ENCODE measurements at regions not wholly inside any gene's neighbourhood (a gene's known extent, or its start where the extent isn't known, plus 50 kb on each side); places are given as distances from the start of the nearest gene placed in this dataset.
"Not testable (repeated sequence)": the region's sequence is repeated elsewhere in the genome, so short reads cannot be mapped to it uniquely, and the experiment has no call there.

DNA sequence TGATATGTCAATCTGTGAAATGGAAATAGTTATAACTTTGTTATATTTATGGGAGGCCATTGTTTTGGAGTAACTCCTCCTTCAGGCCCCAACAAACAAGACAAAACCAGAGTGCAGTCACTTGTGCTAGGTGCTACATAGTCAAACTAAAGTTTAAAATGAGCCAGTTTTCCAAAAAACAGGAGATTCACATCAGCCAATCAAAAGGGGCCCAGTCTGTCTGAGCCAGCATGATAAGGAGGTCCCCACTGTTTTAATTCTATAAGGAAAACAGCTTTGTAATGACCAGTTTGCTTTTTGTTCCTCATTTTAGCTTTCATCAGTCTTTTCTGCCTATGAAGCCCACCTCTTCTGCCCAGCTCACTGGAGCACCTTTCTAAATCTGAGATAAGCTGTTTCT, 94.7 kb upstream of the SLC7A14 start:
- no peak overlapping the region for H3K4me3 ChIP-seq
- TF ChIP-seq, protein P1, sequence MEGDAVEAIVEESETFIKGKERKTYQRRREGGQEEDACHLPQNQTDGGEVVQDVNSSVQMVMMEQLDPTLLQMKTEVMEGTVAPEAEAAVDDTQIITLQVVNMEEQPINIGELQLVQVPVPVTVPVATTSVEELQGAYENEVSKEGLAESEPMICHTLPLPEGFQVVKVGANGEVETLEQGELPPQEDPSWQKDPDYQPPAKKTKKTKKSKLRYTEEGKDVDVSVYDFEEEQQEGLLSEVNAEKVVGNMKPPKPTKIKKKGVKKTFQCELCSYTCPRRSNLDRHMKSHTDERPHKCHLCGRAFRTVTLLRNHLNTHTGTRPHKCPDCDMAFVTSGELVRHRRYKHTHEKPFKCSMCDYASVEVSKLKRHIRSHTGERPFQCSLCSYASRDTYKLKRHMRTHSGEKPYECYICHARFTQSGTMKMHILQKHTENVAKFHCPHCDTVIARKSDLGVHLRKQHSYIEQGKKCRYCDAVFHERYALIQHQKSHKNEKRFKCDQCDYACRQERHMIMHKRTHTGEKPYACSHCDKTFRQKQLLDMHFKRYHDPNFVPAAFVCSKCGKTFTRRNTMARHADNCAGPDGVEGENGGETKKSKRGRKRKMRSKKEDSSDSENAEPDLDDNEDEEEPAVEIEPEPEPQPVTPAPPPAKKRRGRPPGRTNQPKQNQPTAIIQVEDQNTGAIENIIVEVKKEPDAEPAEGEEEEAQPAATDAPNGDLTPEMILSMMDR (IDR thresholded peaks at IDR 0.05), result no peak
- intact Hi-C loops (cut with DNase I), result no loop called here
- DNase-seq, result no peak
- no peaks in the 10 kb centered on the region for H3K9me3 ChIP-seq
- no peaks in the 10 kb centered on the region for H3K36me3 ChIP-seq
- no peaks in the 10 kb centered on the region for H3K27me3 ChIP-seq
- H3K4me1 ChIP-seq, result no peaks in the 10 kb centered on the region
- H3K27ac ChIP-seq, result no peak overlapping the region
- no peak for ATAC-seq

DNA sequence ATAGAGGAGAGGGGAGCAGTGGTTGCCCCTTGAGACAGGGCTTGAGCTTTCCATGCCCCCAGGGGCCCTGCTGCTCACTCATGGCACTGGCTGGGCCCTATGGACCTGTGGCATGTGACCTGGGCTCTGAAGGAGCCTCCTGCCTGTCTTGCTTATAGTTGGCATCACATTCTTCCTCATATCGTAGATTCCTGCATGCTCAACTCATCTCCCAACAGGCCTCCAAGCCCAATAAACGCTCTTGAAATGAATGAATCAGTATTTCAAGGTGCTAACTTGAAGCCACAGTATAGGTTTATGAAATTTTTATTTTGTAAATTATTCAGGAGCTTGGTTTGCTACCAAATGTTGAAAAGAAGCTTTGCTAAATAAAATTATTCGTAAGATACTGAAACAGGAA, 93.3 kb upstream of the SLC7A14 start:
- intact Hi-C loops (cut with DNase I), result no loop called here
- no peaks in the 10 kb centered on the region for H3K27me3 ChIP-seq
- TF ChIP-seq, protein P1 (IDR thresholded peaks at IDR 0.05), result no peak
- DNase-seq, result no peak
- ATAC-seq, result no peak
- H3K36me3 ChIP-seq, result no peaks in the 10 kb centered on the region
- no peaks in the 10 kb centered on the region for H3K4me1 ChIP-seq
- H3K27ac ChIP-seq, result no peak overlapping the region
- H3K4me3 ChIP-seq, result no peak overlapping the region
- no peaks in the 10 kb centered on the region for H3K9me3 ChIP-seq

DNA sequence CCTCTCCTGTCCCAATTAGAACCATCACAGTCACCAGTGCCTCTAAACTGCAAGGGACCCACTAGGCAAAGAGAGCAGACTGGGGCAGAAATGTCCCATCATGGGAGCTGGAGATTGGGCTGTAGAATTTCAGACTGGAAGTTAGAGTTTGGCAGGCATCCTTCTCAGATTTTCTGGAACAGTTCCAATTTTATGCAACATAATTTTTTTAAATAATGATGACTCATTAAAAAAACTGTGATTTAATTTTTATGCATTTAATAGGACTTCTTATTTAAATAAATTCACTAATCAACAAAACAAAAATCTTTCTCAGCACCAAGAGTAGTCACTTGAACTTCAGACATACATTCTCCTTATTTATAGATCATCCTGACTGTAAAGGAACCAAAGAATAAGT, 84.6 kb upstream of the SLC7A14 start:
- DNase-seq, result no peak
- Histone ChIP-seq H3K27ac (no peak overlapping the region), H3K36me3 (no peaks in the 10 kb centered on the region), H3K27me3 (no peaks in the 10 kb centered on the region), H3K4me1 (no peaks in the 10 kb centered on the region), H3K4me3 (no peak overlapping the region), H3K9me3 (no peaks in the 10 kb centered on the region)
- TF ChIP-seq, protein P1 (IDR thresholded peaks at IDR 0.05), result no peak
- intact Hi-C loops (cut with DNase I), result no loop called here
- ATAC-seq, result no peak

DNA sequence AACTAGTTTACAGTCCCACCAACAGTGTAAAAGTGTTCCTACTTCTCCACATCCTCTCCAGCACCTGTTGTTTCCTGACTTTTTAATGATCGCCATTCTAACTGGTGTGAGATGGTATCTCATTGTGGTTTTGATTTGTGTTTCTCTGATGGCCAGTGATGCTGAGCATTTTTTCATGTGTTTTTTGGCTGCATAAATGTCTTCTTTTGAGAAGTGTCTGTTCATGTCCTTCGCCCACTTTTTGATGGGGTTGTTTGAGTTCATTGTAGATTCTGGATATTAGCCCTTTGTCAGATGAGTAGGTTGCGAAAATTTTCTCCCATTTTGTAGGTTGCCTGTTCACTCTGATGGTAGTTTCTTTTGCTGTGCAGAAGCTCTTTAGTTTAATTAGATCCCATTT, 77.1 kb upstream of the SLC7A14 start:
- H3K9me3 ChIP-seq; H3K27me3 ChIP-seq; H3K4me3 ChIP-seq; ATAC-seq; H3K4me1 ChIP-seq; H3K36me3 ChIP-seq; H3K27ac ChIP-seq; intact Hi-C loops (cut with DNase I); DNase-seq: not testable (repeated sequence)

DNA sequence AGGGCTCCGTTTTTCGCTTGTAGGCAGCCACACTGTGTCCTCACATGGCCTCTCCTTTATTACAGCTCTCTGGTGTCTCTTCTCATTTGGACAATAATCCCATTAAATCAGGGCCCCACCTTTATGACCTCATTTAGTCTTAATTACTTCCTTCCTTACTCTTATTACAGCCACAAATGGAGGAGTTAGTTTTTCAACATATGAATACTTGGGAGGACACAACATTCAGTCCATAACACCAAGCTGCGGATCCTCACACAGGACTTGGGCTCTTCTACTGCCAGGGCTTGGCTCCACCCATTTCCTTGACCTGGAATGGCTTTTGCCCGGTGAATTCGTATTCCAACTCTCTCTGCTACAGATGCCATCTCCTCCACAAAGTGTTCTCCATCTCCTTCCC, 74.3 kb upstream of the SLC7A14 start:
- ATAC-seq, result no peak
- Histone ChIP-seq H3K4me3 (no peak overlapping the region), H3K27me3 (no peaks in the 10 kb centered on the region), H3K4me1 (no peaks in the 10 kb centered on the region), H3K9me3 (no peaks in the 10 kb centered on the region), H3K27ac (no peak overlapping the region), H3K36me3 (no peaks in the 10 kb centered on the region)
- intact Hi-C loops (cut with DNase I), result no loop called here
- TF ChIP-seq, protein P1 (IDR thresholded peaks at IDR 0.05), result no peak
- no peak for DNase-seq

DNA sequence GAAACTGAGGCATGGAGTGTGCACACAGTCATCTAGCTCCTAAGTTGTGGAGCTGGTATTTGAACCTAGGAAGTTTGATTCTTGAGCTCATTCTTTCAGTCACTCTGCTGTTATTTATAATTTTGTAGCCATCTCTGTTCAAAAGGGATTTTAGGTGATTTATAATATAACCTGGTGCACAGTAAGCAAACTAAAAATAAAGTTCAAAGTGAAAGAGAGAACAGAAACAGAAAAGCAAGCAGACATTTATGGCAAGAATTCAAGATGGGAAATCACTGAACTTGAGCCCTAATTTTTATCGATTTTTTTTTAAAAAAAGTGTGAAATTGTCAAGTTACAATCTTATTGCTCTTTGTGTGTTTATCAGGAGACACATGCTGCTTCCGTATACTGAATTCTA, 71.4 kb upstream of the SLC7A14 start:
- H3K27ac ChIP-seq, result no peak overlapping the region
- intact Hi-C loops (cut with DNase I), result no loop called here
- H3K9me3 ChIP-seq, result no peaks in the 10 kb centered on the region
- ATAC-seq (no peak), DNase-seq (no peak)
- H3K4me1 ChIP-seq, result no peaks in the 10 kb centered on the region
- no peaks in the 10 kb centered on the region for H3K36me3 ChIP-seq
- TF ChIP-seq, protein P1 (IDR thresholded peaks at IDR 0.05), result no peak
- H3K4me3 ChIP-seq, result no peak overlapping the region
- no peaks in the 10 kb centered on the region for H3K27me3 ChIP-seq
